Liver (tissue), 8 donors: ENCODE measurements at regions not wholly inside any gene's neighbourhood (a gene's known extent, or its start where the extent isn't known, plus 50 kb on each side); places are given as distances from the start of the nearest gene placed in this dataset.

ENCODE experiments used
- DNase-seq: peaks from one replicate; pipeline ENCODE4 v3.0.0-alpha.2; 2017; ENCODE audit warnings: low spot score
- H3K27ac ChIP-seq, 2 donors: one replicate each; pipeline ENCODE4 v1.7.0; 2013; ENCODE audit warnings: inconsistent platforms in 2 of 2, low read length in 2 of 2, control low read depth in 1 of 2, low read depth in 1 of 2, mild to moderate bottlenecking in 1 of 2
- H3K27me3 ChIP-seq, 4 donors: one replicate each; pipeline versions ENCODE4 v1.6.1 to v1.7.0; 2013; ENCODE audit warnings: low read length in 3 of 4, inconsistent platforms in 1 of 4, mild to moderate bottlenecking in 1 of 4, moderate library complexity in 1 of 4; ENCODE audit not compliant: control insufficient read depth in 4 of 4, insufficient read depth in 4 of 4
- H3K36me3 ChIP-seq, 4 donors: one replicate each; pipeline versions ENCODE4 v1.6.1 to v1.7.0; 2013; ENCODE audit warnings: low read length in 3 of 4, mild to moderate bottlenecking in 3 of 4, low read depth in 1 of 4, moderate library complexity in 1 of 4; ENCODE audit not compliant: control insufficient read depth in 4 of 4, insufficient read depth in 3 of 4
- H3K4me1 ChIP-seq, 4 donors: one replicate each; pipeline versions ENCODE4 v1.6.1 to v1.7.0; 2013; ENCODE audit warnings: low read length in 3 of 4, mild to moderate bottlenecking in 3 of 4, moderate library complexity in 1 of 4; ENCODE audit not compliant: control insufficient read depth in 4 of 4, insufficient read depth in 4 of 4
- H3K4me3 ChIP-seq, 3 donors: one replicate each; pipeline versions ENCODE4 v1.6.1 to v1.7.0; 2013; ENCODE audit warnings: low read length in 3 of 3, control low read depth in 1 of 3, low read depth in 1 of 3, mild to moderate bottlenecking in 1 of 3
- H3K9ac ChIP-seq, 2 donors: one replicate each; pipeline ENCODE4 v1.7.0; 2013; ENCODE audit warnings: low read length in 2 of 2, mild to moderate bottlenecking in 2 of 2, moderate library complexity in 2 of 2, control low read depth in 1 of 2, low read depth in 1 of 2
- H3K9me3 ChIP-seq, 4 donors: one replicate each; pipeline versions ENCODE4 v1.6.1 to v1.7.0; 2013; ENCODE audit warnings: low read length in 3 of 4; ENCODE audit not compliant: control insufficient read depth in 4 of 4
- ATF3 ChIP-seq: IDR thresholded peaks from 2 replicates; pipeline ENCODE4 v1.6.1; 2016; ENCODE audit warnings: antibody characterized with exemption
- CTCF ChIP-seq: fragments of 150-350 bp; IDR thresholded peaks from 2 replicates; pipeline ENCODE4 v1.5.1; 2017; ENCODE audit warnings: improper control_type of control experiment, low read depth, low read length; ENCODE audit not compliant: missing input control
- EGR1 ChIP-seq, 2 donors: IDR thresholded peaks; 2 replicates each; pipeline ENCODE4 v1.6.1; 2016 to 2018; ENCODE audit warnings: antibody characterized with exemption in 2 of 2, low read depth in 2 of 2
- FOXA1 ChIP-seq: IDR thresholded peaks from 2 replicates; pipeline ENCODE4 v1.6.1; 2016; ENCODE audit warnings: antibody characterized with exemption
- FOXA2 ChIP-seq: IDR thresholded peaks from 2 replicates; pipeline ENCODE4 v1.6.1; 2016; ENCODE audit warnings: antibody characterized with exemption
- GABPA ChIP-seq, 2 donors: IDR thresholded peaks in 1 of 2; conservative IDR thresholded peaks in 1 of 2; 2 replicates each; pipeline ENCODE4 v1.6.1; 2016; ENCODE audit warnings: antibody characterized with exemption in 2 of 2, mild to moderate bottlenecking in 1 of 2, moderate library complexity in 1 of 2
- HNF4A ChIP-seq, 2 donors: conservative IDR thresholded peaks; 2 replicates each; pipeline ENCODE4 v1.6.1; 2016; ENCODE audit warnings: antibody characterized with exemption in 2 of 2, mild to moderate bottlenecking in 2 of 2
- HNF4G ChIP-seq: IDR thresholded peaks from 2 replicates; pipeline ENCODE4 v1.6.1; 2016; ENCODE audit warnings: antibody characterized with exemption
- JUND ChIP-seq, 2 donors: IDR thresholded peaks; 2 replicates each; pipeline ENCODE4 v1.6.1; 2016; ENCODE audit warnings: antibody characterized with exemption in 2 of 2
- MAX ChIP-seq: IDR thresholded peaks from 2 replicates; pipeline ENCODE4 v1.6.1; 2016; ENCODE audit warnings: antibody characterized with exemption
- NR2F2 ChIP-seq: IDR thresholded peaks from 2 replicates; pipeline ENCODE4 v1.6.1; 2016; ENCODE audit warnings: antibody characterized with exemption
- RAD21 ChIP-seq, 2 donors: IDR thresholded peaks; 2 replicates each; pipeline ENCODE4 v1.6.1; 2016; ENCODE audit warnings: antibody characterized with exemption in 2 of 2, mild to moderate bottlenecking in 2 of 2
- REST ChIP-seq: IDR thresholded peaks from 2 replicates; pipeline ENCODE4 v1.6.1; 2016; ENCODE audit warnings: antibody characterized with exemption, mild to moderate bottlenecking
- RXRA ChIP-seq, 2 donors: IDR thresholded peaks; 2 replicates each; pipeline ENCODE4 v1.6.1; 2017 to 2018; ENCODE audit warnings: antibody characterized with exemption in 2 of 2, mild to moderate bottlenecking in 1 of 2
- SP1 ChIP-seq: IDR thresholded peaks from 2 replicates; pipeline ENCODE4 v1.6.1; 2018; ENCODE audit warnings: antibody characterized with exemption, mild to moderate bottlenecking
- TAF1 ChIP-seq: conservative IDR thresholded peaks from 2 replicates; pipeline ENCODE4 v1.6.1; 2016; ENCODE audit warnings: antibody characterized with exemption, mild to moderate bottlenecking
- YY1 ChIP-seq: IDR thresholded peaks from 2 replicates; pipeline ENCODE4 v1.6.1; 2016; ENCODE audit warnings: antibody characterized with exemption, mild to moderate bottlenecking
- ZBTB33 ChIP-seq: IDR thresholded peaks from 2 replicates; pipeline ENCODE4 v1.6.1; 2016; ENCODE audit warnings: antibody characterized with exemption
- WGBS: extraction: QIAGEN DNeasy Blood & Tissue Kit; methylation state at CpG from one replicate; pipeline ENCODE4 v1.1.7; 2013; 5-methylcytosine and 5-hydroxymethylcytosine counted together
- donor health status: healthy.
- donor health status: healthy.
- donor health status: healthy.
- donor health status: healthy.
- donor health status: healthy.

- 86% methylated on average over 5 of the region's 5 CpGs for WGBS
- H3K36me3 ChIP-seq = no peaks in the 10 kb centered on the region
- no peaks in the 10 kb centered on the region for H3K27me3 ChIP-seq
- no peak for DNase-seq
- H3K9ac ChIP-seq = peak overlapping the region in 1 of 2 donors; percentile 62
- no peaks in the 10 kb centered on the region for H3K9me3 ChIP-seq
- peaks cover 0 to 12% (median 3%) of the 10 kb centered on the region in 4 donors for H3K4me1 ChIP-seq
- peak overlapping the region; percentile 18 to 72 (median 69) for H3K4me3 ChIP-seq
- peak overlapping the region; percentile 57 to 68 for H3K27ac ChIP-seq
- TF ChIP-seq NR2F2 (no peak), RAD21 (IDR thresholded peaks at IDR 0.05) (no peak), HNF4A (conservative IDR thresholded peaks at IDR 0.05) (no peak), FOXA2 (no peak), ZBTB33 (no peak), SP1 (no peak), GABPA (IDR thresholded peaks at IDR 0.05 in 1 of 2, conservative IDR thresholded peaks at IDR 0.05 in 1 of 2) (no peak), CTCF (no peak), JUND (IDR thresholded peaks at IDR 0.05) (no peak), FOXA1 (no peak), REST (no peak), HNF4G (no peak), TAF1 (no peak), ATF3 (no peak)
Observed at GRCh38 chr5:8456846-8457186, 587.9 kb downstream of the MTRR start.

- 20% methylated on average over 74 of the region's 74 CpGs for WGBS
- no peaks in the 10 kb centered on the region for H3K9me3 ChIP-seq
- H3K27me3 ChIP-seq = no peaks in the 10 kb centered on the region
- peak overlapping the region; percentile 62 to 66 for H3K9ac ChIP-seq
- DNase-seq = peak; percentile 82
- H3K27ac ChIP-seq = peak overlapping the region; percentile 68 to 73
- H3K4me3 ChIP-seq = peak overlapping the region; percentile 69 to 86 (median 72)
- peaks cover 0 to 3% (median 0%) of the 10 kb centered on the region in 4 donors for H3K36me3 ChIP-seq
- H3K4me1 ChIP-seq = peaks cover 0 to 12% (median 3%) of the 10 kb centered on the region in 4 donors
- TF ChIP-seq HNF4A (conservative IDR thresholded peaks at IDR 0.05) (peak in 1 of 2 donors; percentile 23), NR2F2 (no peak), REST (peak; percentile 68), TAF1 (peak; percentile 45), FOXA2 (no peak), ATF3 (peak; percentile 29), MAX (peak; percentile 96), YY1 (peak; percentile 91), RXRA (IDR thresholded peaks at IDR 0.05) (peak; percentile 13 to 54), HNF4G (no peak), GABPA (IDR thresholded peaks at IDR 0.05 in 1 of 2, conservative IDR thresholded peaks at IDR 0.05 in 1 of 2) (no peak), EGR1 (IDR thresholded peaks at IDR 0.05; ENCODE audit: low read depth in 2 of 2) (no peak), FOXA1 (no peak)
Observed at GRCh38 chr5:8457187-8458037, 588.5 kb downstream of the MTRR start.
